ENCODE measurements at regions not wholly inside any gene's neighbourhood (a gene's known extent, or its start where the extent isn't known, plus 50 kb on each side); places are given as distances from the start of the nearest gene placed in this dataset.

DNA sequence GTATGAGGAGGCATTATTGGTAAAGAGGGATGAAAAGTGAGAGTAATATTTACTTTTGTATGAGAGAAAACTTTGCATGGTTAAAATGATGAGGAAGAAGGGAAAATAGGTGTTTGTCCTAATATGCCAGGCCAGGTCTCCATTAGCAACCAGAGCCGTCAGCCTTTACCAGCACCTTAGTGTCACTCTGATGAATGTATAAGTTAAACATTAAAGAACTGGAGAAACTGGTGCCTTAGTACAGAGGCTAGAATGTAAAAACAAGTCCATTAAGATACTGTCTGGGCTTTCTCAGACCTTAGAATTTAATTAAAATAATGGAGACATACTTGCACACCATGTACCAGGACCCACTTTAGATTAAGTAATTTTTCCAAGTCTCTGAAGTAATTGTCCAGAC is 222.3 kb downstream of the FAM47A start:
- no peaks in the 10 kb centered on the region for H4K20me1 ChIP-seq (ENCODE audit: insufficient read depth, low read length)
- no peaks in the 10 kb centered on the region for H3K27me3 ChIP-seq (ENCODE audit: low read depth, low read length)
- no peak overlapping the region for H3K9ac ChIP-seq (ENCODE audit: low read length)
- H2AFZ ChIP-seq (ENCODE audit: low read depth, low read length) = no peak overlapping the region
- H3K9me3 ChIP-seq (ENCODE audit: insufficient read depth, low read length) = no peaks in the 10 kb centered on the region
- no peak overlapping the region for H3K27ac ChIP-seq (ENCODE audit: low read length)
- TF ChIP-seq EZH2phosphoT487 (IDR thresholded peaks at IDR 0.05; ENCODE audit: low read depth) (no peak), CTCF (IDR thresholded peaks at IDR 0.05; ENCODE audit: low read depth, low read length) (no peak)
- H3K79me2 ChIP-seq (ENCODE audit: low read length) = no peaks in the 10 kb centered on the region
- no peak overlapping the region for H3K4me2 ChIP-seq (ENCODE audit: low read length)
- H3K36me3 ChIP-seq (replicated peaks; ENCODE audit: low read depth, low read length) = no peaks in the 10 kb centered on the region
- no peak overlapping the region for H3K4me3 ChIP-seq (ENCODE audit: low read length)
- H3K4me1 ChIP-seq (ENCODE audit: low read length) = no peaks in the 10 kb centered on the region

DNA sequence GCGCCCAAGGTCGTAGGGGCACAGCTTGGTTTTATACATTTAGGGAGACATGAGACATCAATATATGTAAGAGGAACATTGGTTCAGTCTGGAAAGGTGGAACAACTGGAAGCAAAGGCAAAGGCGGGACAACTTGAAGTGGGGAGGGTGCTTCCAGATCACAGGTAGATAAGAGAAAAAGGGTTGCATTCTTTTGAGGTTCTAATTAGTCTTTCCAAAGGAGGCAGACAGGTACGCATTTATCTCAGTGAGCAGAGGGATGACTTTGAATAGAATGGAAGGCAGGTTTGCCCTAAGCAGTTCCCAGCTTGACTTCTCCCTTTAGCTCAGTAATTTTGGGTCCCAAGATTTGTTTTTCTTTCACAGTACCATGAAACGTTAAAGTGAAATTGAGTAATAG is 223.2 kb downstream of the FAM47A start:
- Histone ChIP-seq H3K27ac (ENCODE audit: low read length) (no peak overlapping the region), H2AFZ (ENCODE audit: low read depth, low read length) (no peak overlapping the region), H3K36me3 (replicated peaks; ENCODE audit: low read depth, low read length) (no peaks in the 10 kb centered on the region), H3K9me3 (ENCODE audit: insufficient read depth, low read length) (no peaks in the 10 kb centered on the region), H3K27me3 (ENCODE audit: low read depth, low read length) (no peaks in the 10 kb centered on the region), H3K79me2 (ENCODE audit: low read length) (no peaks in the 10 kb centered on the region), H3K4me1 (ENCODE audit: low read length) (no peaks in the 10 kb centered on the region), H3K9ac (ENCODE audit: low read length) (no peak overlapping the region), H4K20me1 (ENCODE audit: insufficient read depth, low read length) (no peaks in the 10 kb centered on the region), H3K4me3 (ENCODE audit: low read length) (no peak overlapping the region), H3K4me2 (ENCODE audit: low read length) (no peak overlapping the region)
- no peak for TF ChIP-seq EZH2phosphoT487 (IDR thresholded peaks at IDR 0.05; ENCODE audit: low read depth)
- no peak for TF ChIP-seq CTCF (IDR thresholded peaks at IDR 0.05; ENCODE audit: low read depth, low read length)

DNA sequence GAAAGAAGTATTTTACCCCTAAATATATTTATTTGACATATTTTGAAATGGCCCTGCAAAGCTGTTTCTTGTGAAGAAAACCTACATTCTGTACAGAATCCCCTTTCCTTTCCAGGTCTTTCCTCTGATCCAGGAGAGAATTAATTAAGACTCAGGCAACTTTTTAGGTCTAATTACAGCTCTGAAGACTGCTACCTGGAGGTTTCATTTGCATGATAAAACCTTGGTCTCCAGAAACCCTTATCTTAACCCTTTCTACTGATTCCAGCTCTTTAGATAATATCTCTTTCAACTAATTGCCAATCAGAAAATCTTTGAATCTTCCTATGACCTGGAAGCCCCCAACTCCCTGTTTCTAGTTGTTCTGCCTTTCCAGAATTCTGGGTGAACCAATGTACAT is 224.0 kb downstream of the FAM47A start:
- TF ChIP-seq EZH2phosphoT487 (IDR thresholded peaks at IDR 0.05; ENCODE audit: low read depth) (no peak), CTCF (IDR thresholded peaks at IDR 0.05; ENCODE audit: low read depth, low read length) (no peak)
- Histone ChIP-seq H4K20me1 (ENCODE audit: insufficient read depth, low read length) (no peaks in the 10 kb centered on the region), H3K9me3 (ENCODE audit: insufficient read depth, low read length) (no peaks in the 10 kb centered on the region), H2AFZ (ENCODE audit: low read depth, low read length) (no peak overlapping the region), H3K79me2 (ENCODE audit: low read length) (no peaks in the 10 kb centered on the region), H3K27ac (ENCODE audit: low read length) (no peak overlapping the region), H3K4me3 (ENCODE audit: low read length) (no peak overlapping the region), H3K36me3 (replicated peaks; ENCODE audit: low read depth, low read length) (no peaks in the 10 kb centered on the region), H3K9ac (ENCODE audit: low read length) (no peak overlapping the region), H3K27me3 (ENCODE audit: low read depth, low read length) (no peaks in the 10 kb centered on the region), H3K4me1 (ENCODE audit: low read length) (no peaks in the 10 kb centered on the region), H3K4me2 (ENCODE audit: low read length) (no peak overlapping the region)

DNA sequence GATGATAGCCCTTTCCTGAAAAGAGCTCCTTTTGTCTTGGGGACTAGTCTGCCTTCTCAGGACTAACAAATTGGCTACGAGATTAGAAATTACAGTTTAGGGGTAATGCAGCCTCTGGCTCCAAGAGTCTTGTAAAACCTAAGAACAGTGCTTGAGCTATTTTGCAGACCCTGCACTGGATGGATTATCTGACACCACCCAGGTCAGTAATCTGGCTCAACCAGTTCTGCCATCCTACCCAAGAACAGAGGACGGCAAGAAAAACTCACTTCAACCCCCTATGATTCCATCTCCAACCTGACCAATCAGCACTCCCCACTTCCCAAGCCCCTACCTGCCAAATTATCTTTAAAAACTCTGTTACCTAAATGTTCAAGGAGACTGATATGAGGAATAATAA is 225.1 kb downstream of the FAM47A start:
- Histone ChIP-seq H3K4me3 (ENCODE audit: low read length) (no peak overlapping the region), H3K79me2 (ENCODE audit: low read length) (no peaks in the 10 kb centered on the region), H3K9me3 (ENCODE audit: insufficient read depth, low read length) (no peaks in the 10 kb centered on the region), H3K4me2 (ENCODE audit: low read length) (no peak overlapping the region), H3K36me3 (replicated peaks; ENCODE audit: low read depth, low read length) (no peaks in the 10 kb centered on the region), H3K4me1 (ENCODE audit: low read length) (no peaks in the 10 kb centered on the region), H3K27me3 (ENCODE audit: low read depth, low read length) (no peaks in the 10 kb centered on the region), H3K27ac (ENCODE audit: low read length) (no peak overlapping the region), H2AFZ (ENCODE audit: low read depth, low read length) (no peak overlapping the region), H3K9ac (ENCODE audit: low read length) (no peak overlapping the region), H4K20me1 (ENCODE audit: insufficient read depth, low read length) (no peaks in the 10 kb centered on the region)
- TF ChIP-seq EZH2phosphoT487 (IDR thresholded peaks at IDR 0.05; ENCODE audit: low read depth) (no peak), CTCF (IDR thresholded peaks at IDR 0.05; ENCODE audit: low read depth, low read length) (no peak)

Measured in OCI-LY3 (cell line).